GM19455 (cell line): ENCODE measurements at regions not wholly inside any gene's neighbourhood (a gene's known extent, or its start where the extent isn't known, plus 50 kb on each side); places are given as distances from the start of the nearest gene placed in this dataset.
"Not testable (repeated sequence)": the region's sequence is repeated elsewhere in the genome, so short reads cannot be mapped to it uniquely, and the experiment has no call there.

Experiments
- ATAC-seq: cut with Tn5 transposase; IDR thresholded peaks from one replicate; pipeline ENCODE4 v1.9.1; 2021; ENCODE audit not compliant: unreplicated experiment

DNA sequence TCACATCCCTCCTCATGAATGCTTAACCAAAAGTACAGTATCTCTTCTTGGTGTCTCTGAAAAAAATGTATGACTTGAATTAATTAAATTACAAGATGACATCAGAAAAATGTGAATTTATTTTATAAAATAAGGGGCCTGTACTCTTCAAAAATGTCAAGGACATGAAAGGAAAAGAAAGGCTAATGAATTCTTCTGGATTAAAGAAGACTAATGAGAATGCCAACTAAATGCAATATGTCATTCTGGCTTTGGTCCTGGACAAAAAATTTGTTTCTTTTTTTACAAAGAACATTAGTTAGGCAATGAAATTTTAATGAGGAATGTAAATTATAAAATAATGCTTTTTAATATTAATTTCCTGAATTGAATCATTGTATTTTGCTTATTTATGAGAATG lies 1125.7 kb downstream of the DNAJB9 start:
- no peak for ATAC-seq

- no peak for ATAC-seq
These were observed 1127.0 kb downstream of the DNAJB9 start for GRCh38 chr7:109696723-109697122.

DNA sequence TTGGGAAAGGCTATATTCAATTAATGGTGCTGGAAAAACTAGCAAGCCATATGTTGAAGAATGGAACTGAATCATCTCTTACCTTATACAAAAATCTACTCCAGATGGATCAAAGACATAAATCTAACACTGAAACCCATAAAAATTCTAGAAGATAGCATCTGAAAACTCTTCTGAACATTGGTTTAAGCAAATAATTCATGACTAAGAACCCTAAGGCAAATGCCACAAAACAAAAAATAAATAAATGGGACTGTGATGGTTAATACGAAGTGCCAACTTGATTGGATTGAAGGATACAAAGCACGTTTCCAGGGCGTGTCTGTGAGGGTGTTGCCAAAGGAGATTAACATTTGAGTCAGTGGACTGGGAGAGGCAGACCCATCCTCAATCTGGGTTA lies 1130.0 kb downstream of the DNAJB9 start:
- ATAC-seq, result no peak

DNA sequence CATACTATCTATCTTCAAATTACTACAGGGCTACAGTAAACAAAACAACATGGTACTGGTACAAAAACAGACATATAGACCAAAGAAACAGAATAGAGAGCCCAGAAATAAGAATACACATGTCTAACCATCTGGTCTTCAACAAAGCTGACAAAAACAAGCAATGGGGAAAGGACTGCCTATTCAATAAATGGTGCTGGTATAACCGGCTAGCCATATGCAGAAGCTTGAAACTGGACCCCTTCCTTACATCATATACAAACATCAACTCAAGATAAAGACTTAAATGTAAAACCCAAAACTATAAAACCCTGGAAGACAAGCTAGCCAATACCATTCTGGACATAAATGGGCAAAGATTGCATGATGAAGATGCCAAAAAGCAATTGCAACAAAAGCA lies 1143.7 kb downstream of the DNAJB9 start:
- no peak for ATAC-seq

GRCh38 chr7:109719359-109719758 lies 1149.7 kb downstream of the DNAJB9 start:
- not testable (repeated sequence) for ATAC-seq

DNA sequence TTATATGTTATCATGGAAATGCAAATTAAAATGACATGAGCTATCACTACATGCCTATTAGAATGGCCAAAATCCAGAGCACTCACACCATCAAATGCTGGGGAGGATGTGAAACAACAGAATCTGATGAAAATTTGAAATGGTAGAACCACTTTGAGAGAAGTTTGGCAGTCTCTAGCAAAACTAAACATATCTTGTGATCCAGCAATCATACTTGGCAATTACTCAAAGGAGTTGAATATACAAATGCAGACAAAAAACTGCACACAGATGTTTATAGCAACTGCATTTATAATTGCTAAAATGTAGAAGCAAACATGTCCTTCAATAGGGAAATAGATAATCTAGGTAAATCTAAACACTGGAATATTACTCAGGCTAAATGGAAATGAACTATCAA lies 1164.9 kb downstream of the DNAJB9 start:
- no peak for ATAC-seq

DNA sequence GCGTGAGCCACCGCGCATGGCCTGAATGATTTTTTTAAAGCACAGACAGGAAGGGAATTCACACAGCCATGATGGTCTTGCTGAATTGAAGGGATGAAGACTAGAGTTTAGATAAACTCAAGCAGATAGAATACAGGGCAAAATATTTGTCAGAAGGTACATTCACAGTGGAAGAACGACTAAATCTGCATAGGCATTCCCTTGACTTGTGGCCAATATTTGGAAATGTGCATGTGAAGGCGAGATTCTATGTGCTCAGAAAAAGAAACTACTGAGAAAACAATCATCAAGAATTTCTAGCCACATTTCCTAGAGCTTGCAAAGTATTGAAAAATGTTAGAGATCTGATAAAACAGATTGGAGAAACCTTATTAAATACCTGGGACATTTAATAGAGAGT lies 1166.2 kb downstream of the DNAJB9 start:
- no peak for ATAC-seq

- ATAC-seq, result no peak
These were observed 1176.2 kb downstream of the DNAJB9 start for GRCh38 chr7:109745677-109746410.

GRCh38 chr7:109751241-109751640 lies 1181.6 kb downstream of the DNAJB9 start:
- ATAC-seq, result no peak

DNA sequence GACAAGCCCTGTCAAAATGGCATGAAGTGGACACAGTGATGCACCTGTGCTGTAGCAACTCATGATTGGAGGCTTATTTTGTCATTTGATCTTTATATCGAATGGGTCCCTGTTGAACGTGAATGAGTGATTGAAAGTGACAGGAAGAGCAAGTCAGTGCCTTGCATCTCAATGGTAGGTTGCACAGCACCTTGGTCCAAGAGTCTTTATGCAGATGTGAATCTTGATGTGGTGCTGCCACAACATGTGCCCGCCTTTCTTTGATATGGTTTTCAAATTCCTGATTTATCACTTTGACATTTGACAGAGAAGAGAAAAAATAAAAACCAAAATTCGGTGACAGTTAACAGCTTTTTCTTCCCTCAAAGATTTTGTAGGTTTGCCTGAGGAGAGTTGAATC lies 1182.4 kb downstream of the DNAJB9 start:
- ATAC-seq, result no peak

DNA sequence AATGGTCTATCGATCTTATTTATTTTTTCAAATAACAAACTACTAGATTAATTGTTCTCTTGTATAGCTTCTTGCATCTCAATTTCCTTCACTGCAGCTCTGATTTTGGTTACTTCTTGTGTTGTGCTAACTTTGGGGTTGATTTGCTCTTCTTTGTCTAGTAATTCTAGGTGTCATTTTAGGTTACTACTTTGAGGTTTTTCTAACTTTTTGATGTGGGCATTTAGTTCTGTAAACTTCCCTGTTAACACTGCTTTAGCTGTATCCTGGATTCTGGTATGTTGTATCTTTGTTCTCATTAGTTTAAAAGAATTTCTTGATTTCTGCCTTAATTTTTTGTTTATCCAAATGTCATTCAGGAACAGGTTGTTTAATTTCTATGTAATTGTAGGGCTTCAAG lies 1188.0 kb downstream of the DNAJB9 start:
- no peak for ATAC-seq

- no peak for ATAC-seq
These were observed 1193.9 kb downstream of the DNAJB9 start for GRCh38 chr7:109763611-109764010.

- no peak for ATAC-seq
These were observed 1202.5 kb downstream of the DNAJB9 start for GRCh38 chr7:109772161-109772560.

DNA sequence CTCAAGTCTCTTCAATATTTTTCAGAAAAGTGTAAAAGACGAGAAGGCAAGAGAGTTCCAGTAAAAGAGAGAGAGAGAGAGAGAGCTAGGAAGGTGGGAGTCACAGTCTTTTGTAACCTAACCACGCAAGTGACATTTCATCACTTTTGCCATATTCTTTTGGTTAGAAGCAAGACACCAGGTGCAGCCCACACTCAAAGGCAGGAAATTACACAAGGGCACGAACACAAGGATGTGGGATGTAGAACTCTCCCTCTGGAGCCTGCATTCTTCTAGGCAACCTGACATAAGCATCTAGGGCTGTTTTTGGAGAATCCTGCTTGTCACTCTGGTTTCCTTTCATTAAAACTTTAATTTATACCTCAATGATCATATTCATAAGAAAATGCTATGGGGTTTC lies 1213.1 kb downstream of the DNAJB9 start:
- no peak for ATAC-seq

DNA sequence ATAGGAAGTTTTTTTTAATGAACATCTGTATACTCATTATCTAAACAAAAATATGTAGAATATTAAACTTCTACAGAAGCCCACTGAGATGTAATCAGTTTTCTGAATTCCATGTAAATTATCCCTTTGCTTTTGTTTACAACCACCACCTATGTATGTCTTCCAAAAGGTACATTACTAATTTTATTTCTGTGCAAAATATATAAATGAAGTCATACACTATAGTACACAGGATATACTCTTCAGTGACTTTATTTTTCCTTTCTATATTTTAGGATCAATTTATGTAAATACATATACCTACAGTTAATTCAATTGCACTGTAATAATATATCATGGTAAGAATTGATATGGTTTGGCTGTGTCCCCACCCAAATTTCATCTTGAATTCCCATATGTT lies 1236.9 kb downstream of the DNAJB9 start:
- no peak for ATAC-seq

GRCh38 chr7:109821156-109821555 lies 1251.5 kb downstream of the DNAJB9 start:
- ATAC-seq, result no peak

GRCh38 chr7:109834851-109835250 lies 1256.1 kb upstream of the LRRN3 start:
- no peak for ATAC-seq

DNA sequence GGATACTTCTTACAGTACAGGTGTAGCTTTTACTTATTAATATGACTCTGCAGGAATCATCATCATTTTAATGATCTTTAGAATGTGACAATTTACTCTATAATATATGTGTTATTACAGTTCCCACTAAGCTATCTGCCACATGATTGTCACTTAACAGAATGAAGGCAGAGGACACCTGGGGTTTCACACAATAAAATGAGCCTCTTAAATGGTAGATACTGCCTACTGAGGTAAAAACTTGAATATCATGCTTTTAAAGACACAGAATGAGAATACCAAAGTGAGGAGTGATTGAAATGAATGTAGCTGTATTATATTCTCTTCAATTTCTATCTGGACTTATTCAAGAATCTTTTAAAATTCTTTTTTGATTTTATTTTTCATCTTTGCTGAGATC lies 1255.3 kb upstream of the LRRN3 start:
- ATAC-seq, result no peak

GRCh38 chr7:109836016-109836415 lies 1254.9 kb upstream of the LRRN3 start:
- ATAC-seq, result no peak

GRCh38 chr7:109842386-109842785 lies 1248.5 kb upstream of the LRRN3 start:
- no peak for ATAC-seq

GRCh38 chr7:109844362-109844761 lies 1246.6 kb upstream of the LRRN3 start:
- ATAC-seq, result no peak

- no peak for ATAC-seq
These were observed 1226.7 kb upstream of the LRRN3 start for GRCh38 chr7:109864230-109864629.

GRCh38 chr7:109868215-109868860 lies 1222.6 kb upstream of the LRRN3 start:
- no peak for ATAC-seq
